BJ (cell line): ENCODE measurements at regions not wholly inside any gene's neighbourhood (a gene's known extent, or its start where the extent isn't known, plus 50 kb on each side); places are given as distances from the start of the nearest gene placed in this dataset.

Experiments used
- CTCF ChIA-PET: fragments of 350-600 bp; formaldehyde crosslinking; extraction: SDS; loops from one replicate; lab custom pipeline; 2021; ENCODE audit warnings: antibody characterized with exemption, inconsistent platforms; lab: Yijun Ruan, JAX
- POLR2A ChIA-PET: fragments of 300-600 bp; sonication (Branson Sonifier 250); formaldehyde crosslinking; extraction: SDS; loops from one replicate; lab custom pipeline; 2021; ENCODE audit warnings: antibody characterized with exemption; lab: Charles Lee
- DNase-seq: peaks from one replicate; pipeline ENCODE4 v3.0.0-alpha.2; 2011; ENCODE audit warnings: low read depth
- H3K27me3 ChIP-seq: 2 replicates; pipeline ENCODE4 v1.6.0; 2011; ENCODE audit warnings: low read length; ENCODE audit not compliant: control insufficient read depth, insufficient read depth
- H3K36me3 ChIP-seq: 2 replicates; pipeline ENCODE4 v1.5.1; 2011; ENCODE audit warnings: low read length; ENCODE audit not compliant: control insufficient read depth, insufficient read depth
- H3K4me3 ChIP-seq: 2 replicates; pipeline ENCODE4 v1.5.1; 2011; ENCODE audit warnings: low read depth, mild to moderate bottlenecking, control low read depth, low read length
- CTCF ChIP-seq: IDR thresholded peaks from 2 replicates; pipeline ENCODE4 v1.5.1; 2011; ENCODE audit warnings: low read depth, mild to moderate bottlenecking, control low read depth, inconsistent platforms, low read length, moderate library complexity; ENCODE audit not compliant: insufficient read depth

GRCh38 chr2:62578803-62579640 is 73.0 kb upstream of the TMEM17 start:
- DNase-seq: peak; percentile 41
- Histone ChIP-seq H3K36me3 (no peaks in the 10 kb centered on the region), H3K27me3 (no peaks in the 10 kb centered on the region), H3K4me3 (no peak overlapping the region)
- no peak for TF ChIP-seq CTCF
- CTCF ChIA-PET: no interaction called here
- POLR2A ChIA-PET: no interaction called here

GRCh38 chr2:62577994-62578781 is 72.2 kb upstream of the TMEM17 start:
- CTCF ChIA-PET: interaction anchor here (0.9 to 2.9 kb wide), 2 partner anchors 86 to 121 kb away, joined by 3 to 16 read pairs; no protein-coding TSS in a partner anchor
- no peak for TF ChIP-seq CTCF
- POLR2A ChIA-PET: interaction anchor here (0.6 kb wide), 1 partner anchor 78 kb away, joined by 5 read pairs; no protein-coding TSS in a partner anchor

GRCh38 chr2:62576276-62576939 is 70.4 kb upstream of the TMEM17 start:
- DNase-seq: no peak
- ChIA-PET POLR2A (no interaction called here), CTCF (interaction anchor here (1.1 to 2.9 kb wide), 4 partner anchors 11 to 119 kb away, joined by 4 to 16 read pairs (median 6); partner anchors contain the start of gene TMEM17)
- Histone ChIP-seq H3K36me3 (no peaks in the 10 kb centered on the region), H3K27me3 (no peaks in the 10 kb centered on the region), H3K4me3 (no peak overlapping the region)
- TF ChIP-seq CTCF: no peak

More at GRCh38 chr2:62577994-62578781, 72.2 kb upstream of the TMEM17 start:
- no peaks in the 10 kb centered on the region for H3K27me3 ChIP-seq
- peak; percentile 94 for DNase-seq
- H3K36me3 ChIP-seq: no peaks in the 10 kb centered on the region
- no peak overlapping the region for H3K4me3 ChIP-seq

GRCh38 chr2:62573936-62574335 is 67.9 kb upstream of the TMEM17 start:
- H3K36me3 ChIP-seq: no peaks in the 10 kb centered on the region
- no peak overlapping the region for H3K4me3 ChIP-seq
- H3K27me3 ChIP-seq: no peaks in the 10 kb centered on the region
- no peak for TF ChIP-seq CTCF
- no peak for DNase-seq
- ChIA-PET POLR2A (no interaction called here), CTCF (interaction anchor here (1.5 kb wide), 1 partner anchor 112 kb away, joined by 3 read pairs; no protein-coding TSS in a partner anchor)
